NCI-H82 treated with DMSO at 0.1 percent for 48 hours (cell line): ENCODE measurements at regions not wholly inside any gene's neighbourhood (a gene's known extent, or its start where the extent isn't known, plus 50 kb on each side); places are given as distances from the start of the nearest gene placed in this dataset.

Source experiments
- DNase-seq: peaks from one replicate; lab custom pipeline; 2025; ENCODE audit not compliant: unreplicated experiment; lab: John Stamatoyannopoulos, UW

GRCh38 chr13:67630640-67631039, 400.5 kb upstream of the PCDH9 start:
- no peak for DNase-seq

- DNase-seq: no peak
Observed at GRCh38 chr13:67623630-67624029, 393.5 kb upstream of the PCDH9 start.

- DNase-seq: no peak
Observed at GRCh38 chr13:67620665-67621064, 390.5 kb upstream of the PCDH9 start.

- no peak for DNase-seq
Observed at GRCh38 chr13:67619995-67620380, 389.9 kb upstream of the PCDH9 start.

- no peak for DNase-seq
Observed at GRCh38 chr13:67619351-67619994, 389.3 kb upstream of the PCDH9 start.

- DNase-seq: no peak
Observed at GRCh38 chr13:67614579-67614978, 384.4 kb upstream of the PCDH9 start.

GRCh38 chr13:67614013-67614412, 383.9 kb upstream of the PCDH9 start:
- DNase-seq: no peak

- no peak for DNase-seq
Observed at GRCh38 chr13:67588607-67589006, 358.5 kb upstream of the PCDH9 start.

GRCh38 chr13:67577361-67577760, 347.2 kb upstream of the PCDH9 start:
- no peak for DNase-seq

- no peak for DNase-seq
Observed at GRCh38 chr13:67574320-67575233, 344.4 kb upstream of the PCDH9 start.

- DNase-seq: no peak
Observed at GRCh38 chr13:67568205-67568604, 338.1 kb upstream of the PCDH9 start.

GRCh38 chr13:67557642-67558241, 327.6 kb upstream of the PCDH9 start:
- no peak for DNase-seq

GRCh38 chr13:67557118-67557517, 327.0 kb upstream of the PCDH9 start:
- no peak for DNase-seq

GRCh38 chr13:67554746-67555452, 324.8 kb upstream of the PCDH9 start:
- DNase-seq: no peak

- no peak for DNase-seq
Observed at GRCh38 chr13:67554286-67554685, 324.1 kb upstream of the PCDH9 start.

- DNase-seq: no peak
Observed at GRCh38 chr13:67549331-67549730, 319.2 kb upstream of the PCDH9 start.

GRCh38 chr13:67538906-67539305, 308.8 kb upstream of the PCDH9 start:
- DNase-seq: no peak

- no peak for DNase-seq
Observed at GRCh38 chr13:67520886-67521285, 290.8 kb upstream of the PCDH9 start.

GRCh38 chr13:67519356-67519755, 289.2 kb upstream of the PCDH9 start:
- no peak for DNase-seq

- DNase-seq: no peak
Observed at GRCh38 chr13:67518785-67519184, 288.6 kb upstream of the PCDH9 start.

- no peak for DNase-seq
Observed at GRCh38 chr13:67515895-67516294, 285.8 kb upstream of the PCDH9 start.
